ENCODE measurements at regions not wholly inside any gene's neighbourhood (a gene's known extent, or its start where the extent isn't known, plus 50 kb on each side); places are given as distances from the start of the nearest gene placed in this dataset.
"Not testable (repeated sequence)": the region's sequence is repeated elsewhere in the genome, so short reads cannot be mapped to it uniquely, and the experiment has no call there.

DNA sequence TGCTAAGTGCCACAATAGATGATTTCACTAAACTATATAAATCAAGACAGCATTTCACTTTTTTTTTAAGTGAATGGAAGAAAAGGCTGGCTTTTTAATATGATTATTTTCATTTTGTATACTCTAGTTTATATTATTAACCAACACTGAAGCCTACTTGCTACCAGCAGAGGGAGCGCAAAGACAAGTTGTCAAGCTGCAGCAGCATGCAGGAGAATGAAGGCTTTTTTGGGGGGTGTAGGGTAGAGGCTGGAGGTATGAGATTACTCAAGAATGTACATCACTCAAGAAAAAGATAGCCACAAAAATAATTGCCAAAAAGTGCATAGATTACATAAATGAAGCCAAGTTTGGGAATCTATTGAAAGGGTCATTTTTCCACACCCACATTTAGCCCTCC lies 519.5 kb downstream of the FGF13 start:
- no peak overlapping the region for H3K4me3 ChIP-seq (ENCODE audit: low read depth, low read length)
- H3K36me3 ChIP-seq: no peaks in the 10 kb centered on the region
- peak; percentile 7 for DNase-seq
- H3K4me1 ChIP-seq: no peaks in the 10 kb centered on the region
- TF ChIP-seq CTCF (IDR thresholded peaks at IDR 0.05; ENCODE audit: low read depth, low read length): peak; percentile 28
- H3K27me3 ChIP-seq: no peaks in the 10 kb centered on the region
- H3K9me3 ChIP-seq: no peaks in the 10 kb centered on the region

- no peaks in the 10 kb centered on the region for H3K36me3 ChIP-seq
- TF ChIP-seq CTCF (IDR thresholded peaks at IDR 0.05; ENCODE audit: low read depth, low read length): no peak
- H3K27me3 ChIP-seq: no peaks in the 10 kb centered on the region
- H3K4me3 ChIP-seq (ENCODE audit: low read depth, low read length): no peak overlapping the region
- no peaks in the 10 kb centered on the region for H3K4me1 ChIP-seq
- no peak for DNase-seq
- no peaks in the 10 kb centered on the region for H3K9me3 ChIP-seq
Observed at GRCh38 chrX:138229718-138230117, 481.8 kb downstream of the FGF13 start.

DNA sequence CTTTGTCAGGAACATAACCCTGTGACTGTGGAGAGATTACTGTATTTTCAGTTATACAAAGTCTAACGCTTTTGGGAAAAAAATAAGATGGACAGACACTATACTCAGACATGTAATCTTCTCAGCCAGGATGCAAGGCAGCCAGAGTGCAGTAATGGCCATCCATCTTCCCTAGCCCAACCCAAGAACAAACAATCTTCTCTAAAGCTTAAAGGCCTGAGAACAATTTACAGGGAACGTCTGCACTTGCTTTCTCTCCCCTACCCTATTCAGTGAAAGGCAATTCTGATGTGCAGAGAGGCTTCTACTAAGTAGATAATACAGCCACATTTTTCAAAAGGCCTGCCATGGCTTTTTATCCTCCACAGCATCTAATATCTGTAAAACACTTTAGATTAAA lies 471.3 kb downstream of the FGF13 start:
- Histone ChIP-seq H3K4me3 (ENCODE audit: low read depth, low read length) (no peak overlapping the region), H3K9me3 (no peaks in the 10 kb centered on the region), H3K27me3 (no peaks in the 10 kb centered on the region), H3K4me1 (no peaks in the 10 kb centered on the region), H3K36me3 (no peaks in the 10 kb centered on the region)
- TF ChIP-seq CTCF (IDR thresholded peaks at IDR 0.05; ENCODE audit: low read depth, low read length): no peak
- no peak for DNase-seq

DNA sequence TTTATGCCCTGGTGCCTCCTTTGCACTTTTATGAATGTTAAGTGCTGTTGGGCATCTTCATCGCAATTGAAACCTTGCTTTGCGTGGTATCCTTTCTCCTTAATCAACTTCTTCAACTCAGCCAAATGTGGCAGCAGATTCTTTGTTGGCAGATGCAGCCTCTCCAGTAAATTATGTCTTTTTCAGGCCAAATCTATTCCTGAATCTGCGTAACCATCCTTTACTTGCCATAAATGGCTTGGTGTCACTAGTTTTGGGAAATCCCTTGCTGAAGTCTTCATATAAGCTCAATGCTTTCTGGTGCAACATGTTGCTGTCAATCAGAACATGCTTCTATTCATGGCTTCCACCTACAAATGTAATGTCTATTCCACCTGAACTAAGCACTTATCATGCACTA lies 457.5 kb downstream of the FGF13 start:
- Histone ChIP-seq H3K36me3 (no peaks in the 10 kb centered on the region), H3K9me3 (no peaks in the 10 kb centered on the region), H3K27me3 (no peaks in the 10 kb centered on the region), H3K4me3 (ENCODE audit: low read depth, low read length) (no peak overlapping the region), H3K4me1 (no peaks in the 10 kb centered on the region)
- DNase-seq: no peak
- no peak for TF ChIP-seq CTCF (IDR thresholded peaks at IDR 0.05; ENCODE audit: low read depth, low read length)

- H3K4me3 ChIP-seq (ENCODE audit: low read depth, low read length): no peak overlapping the region
- TF ChIP-seq CTCF (IDR thresholded peaks at IDR 0.05; ENCODE audit: low read depth, low read length): no peak
- H3K9me3 ChIP-seq: no peaks in the 10 kb centered on the region
- H3K27me3 ChIP-seq: no peaks in the 10 kb centered on the region
- no peak for DNase-seq
- H3K36me3 ChIP-seq: no peaks in the 10 kb centered on the region
- H3K4me1 ChIP-seq: no peaks in the 10 kb centered on the region
Observed at GRCh38 chrX:138255373-138255772, 456.1 kb downstream of the FGF13 start.

GRCh38 chrX:138264095-138264494 lies 447.4 kb downstream of the FGF13 start:
- H3K4me3 ChIP-seq (ENCODE audit: low read depth, low read length); DNase-seq; H3K4me1 ChIP-seq; H3K9me3 ChIP-seq; H3K36me3 ChIP-seq; H3K27me3 ChIP-seq: not testable (repeated sequence)

DNA sequence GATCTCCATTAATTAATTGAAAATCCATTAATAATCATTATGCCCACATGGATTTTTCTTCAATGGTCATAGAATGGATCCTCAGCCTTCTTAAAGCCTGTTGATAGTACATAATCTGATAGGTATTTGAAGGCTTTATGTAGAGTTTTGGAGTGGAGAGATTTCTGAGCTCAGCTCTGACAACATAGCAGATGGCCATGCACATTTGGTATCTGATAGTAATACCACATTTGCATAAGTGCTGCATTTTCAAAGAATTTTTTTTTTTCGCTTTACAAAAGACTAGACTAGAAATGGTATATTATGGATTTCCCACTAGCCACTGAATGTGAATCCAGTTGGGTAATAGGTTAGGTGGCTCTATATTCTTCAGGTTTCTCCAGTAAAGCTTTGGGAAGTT lies 440.6 kb downstream of the FGF13 start:
- DNase-seq: no peak
- no peak for TF ChIP-seq CTCF (IDR thresholded peaks at IDR 0.05; ENCODE audit: low read depth, low read length)
- H3K36me3 ChIP-seq: no peaks in the 10 kb centered on the region
- no peak overlapping the region for H3K4me3 ChIP-seq (ENCODE audit: low read depth, low read length)
- no peaks in the 10 kb centered on the region for H3K9me3 ChIP-seq
- no peaks in the 10 kb centered on the region for H3K27me3 ChIP-seq
- no peaks in the 10 kb centered on the region for H3K4me1 ChIP-seq

DNA sequence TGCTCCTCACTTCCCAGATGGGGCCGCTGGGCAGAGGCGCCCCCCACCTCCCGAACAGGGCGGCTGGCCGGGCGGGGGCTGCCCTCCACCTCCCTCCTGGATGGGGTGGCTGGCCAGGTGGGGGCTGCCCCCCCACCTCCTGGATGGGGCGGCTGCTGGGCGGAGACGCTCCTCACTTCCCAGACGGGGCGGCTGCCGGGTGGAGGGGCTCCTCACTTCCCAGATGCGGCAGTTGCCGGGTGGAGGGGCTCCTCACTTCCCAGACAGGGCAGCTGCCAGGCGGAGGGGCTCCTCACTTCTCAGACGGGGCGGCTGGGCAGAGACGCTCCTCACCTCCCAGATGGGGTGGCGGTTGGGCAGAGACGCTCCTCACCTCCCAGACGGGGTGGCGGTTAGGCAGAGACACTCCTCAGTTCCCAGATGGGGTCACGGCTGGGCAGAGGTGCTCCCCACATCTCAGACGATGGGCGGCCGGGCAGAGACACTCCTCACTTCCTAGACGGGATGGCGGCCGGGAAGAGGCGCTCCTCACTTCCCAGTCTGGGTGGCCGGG lies 428.8 kb downstream of the FGF13 start:
- H3K9me3 ChIP-seq; H3K36me3 ChIP-seq; DNase-seq; H3K4me3 ChIP-seq (ENCODE audit: low read depth, low read length); H3K27me3 ChIP-seq; H3K4me1 ChIP-seq: not testable (repeated sequence)
